PFSK-1 (cell line): ENCODE measurements at regions not wholly inside any gene's neighbourhood (a gene's known extent, or its start where the extent isn't known, plus 50 kb on each side); places are given as distances from the start of the nearest gene placed in this dataset.

Experiments used
- FOXP2 ChIP-seq: optimal IDR thresholded peaks from 2 replicates; pipeline ENCODE3; 2011; ENCODE audit warnings: borderline replicate concordance, control low read depth, inconsistent platforms; ENCODE audit not compliant: insufficient read depth; ENCODE audit errors: extremely low read length, extremely low read depth
- POLR2AphosphoS5 ChIP-seq: IDR thresholded peaks from 2 replicates; pipeline ENCODE4 v1.6.1; 2012; ENCODE audit warnings: low read depth, mild to moderate bottlenecking, control low read depth, low read length, moderate library complexity
- SIN3A ChIP-seq: IDR thresholded peaks from 2 replicates; pipeline ENCODE4 v1.6.1; 2012; ENCODE audit warnings: mild to moderate bottlenecking, low read length, moderate library complexity, borderline replicate concordance; ENCODE audit not compliant: insufficient read depth
- TAF1 ChIP-seq: IDR thresholded peaks from 2 replicates; pipeline ENCODE4 v1.6.1; 2012; ENCODE audit warnings: low read length, control low read depth, borderline replicate concordance; ENCODE audit not compliant: insufficient read depth
- TF ChIP-seq, protein P1 (sequence below), 2 experiments: IDR thresholded peaks; 2 replicates each; pipeline versions ENCODE4 v1.6.1 to v1.8.0; 2011 to 2012; ENCODE audit warnings: low read depth in 2 of 2, low read length in 2 of 2, control low read depth in 1 of 2, inconsistent platforms in 1 of 2, mild to moderate bottlenecking in 1 of 2, moderate library complexity in 1 of 2; ENCODE audit not compliant: insufficient read depth in 1 of 2

DNA sequence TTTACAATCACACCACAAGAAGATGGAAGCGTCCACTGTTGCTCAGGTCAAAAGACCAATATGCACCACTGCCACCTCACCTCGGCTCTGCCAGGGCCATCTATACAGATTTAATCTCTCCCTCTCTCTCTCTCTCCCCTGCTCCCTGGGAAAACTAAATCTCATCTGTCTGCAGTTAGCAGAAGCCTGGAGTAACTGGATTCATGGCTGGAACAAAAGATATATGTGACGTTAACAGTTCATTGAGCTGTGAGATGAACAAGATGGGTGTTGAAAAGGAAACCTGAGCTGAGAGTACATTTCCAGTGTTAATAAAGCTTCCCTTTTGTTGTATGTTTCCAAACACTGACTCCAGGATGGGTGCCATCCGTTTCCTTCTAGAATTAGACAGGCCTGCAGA is 369.7 kb downstream of the CDK5RAP2 start:
- TF ChIP-seq FOXP2 = no peak
- no peak for TF ChIP-seq POLR2AphosphoS5
- TF ChIP-seq TAF1 = no peak
- TF ChIP-seq, protein P1, sequence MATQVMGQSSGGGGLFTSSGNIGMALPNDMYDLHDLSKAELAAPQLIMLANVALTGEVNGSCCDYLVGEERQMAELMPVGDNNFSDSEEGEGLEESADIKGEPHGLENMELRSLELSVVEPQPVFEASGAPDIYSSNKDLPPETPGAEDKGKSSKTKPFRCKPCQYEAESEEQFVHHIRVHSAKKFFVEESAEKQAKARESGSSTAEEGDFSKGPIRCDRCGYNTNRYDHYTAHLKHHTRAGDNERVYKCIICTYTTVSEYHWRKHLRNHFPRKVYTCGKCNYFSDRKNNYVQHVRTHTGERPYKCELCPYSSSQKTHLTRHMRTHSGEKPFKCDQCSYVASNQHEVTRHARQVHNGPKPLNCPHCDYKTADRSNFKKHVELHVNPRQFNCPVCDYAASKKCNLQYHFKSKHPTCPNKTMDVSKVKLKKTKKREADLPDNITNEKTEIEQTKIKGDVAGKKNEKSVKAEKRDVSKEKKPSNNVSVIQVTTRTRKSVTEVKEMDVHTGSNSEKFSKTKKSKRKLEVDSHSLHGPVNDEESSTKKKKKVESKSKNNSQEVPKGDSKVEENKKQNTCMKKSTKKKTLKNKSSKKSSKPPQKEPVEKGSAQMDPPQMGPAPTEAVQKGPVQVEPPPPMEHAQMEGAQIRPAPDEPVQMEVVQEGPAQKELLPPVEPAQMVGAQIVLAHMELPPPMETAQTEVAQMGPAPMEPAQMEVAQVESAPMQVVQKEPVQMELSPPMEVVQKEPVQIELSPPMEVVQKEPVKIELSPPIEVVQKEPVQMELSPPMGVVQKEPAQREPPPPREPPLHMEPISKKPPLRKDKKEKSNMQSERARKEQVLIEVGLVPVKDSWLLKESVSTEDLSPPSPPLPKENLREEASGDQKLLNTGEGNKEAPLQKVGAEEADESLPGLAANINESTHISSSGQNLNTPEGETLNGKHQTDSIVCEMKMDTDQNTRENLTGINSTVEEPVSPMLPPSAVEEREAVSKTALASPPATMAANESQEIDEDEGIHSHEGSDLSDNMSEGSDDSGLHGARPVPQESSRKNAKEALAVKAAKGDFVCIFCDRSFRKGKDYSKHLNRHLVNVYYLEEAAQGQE (IDR thresholded peaks at IDR 0.05; ENCODE audit: insufficient read depth in 1 of 2, low read depth in 2 of 2, low read length in 2 of 2) = no peak
- TF ChIP-seq SIN3A = no peak

DNA sequence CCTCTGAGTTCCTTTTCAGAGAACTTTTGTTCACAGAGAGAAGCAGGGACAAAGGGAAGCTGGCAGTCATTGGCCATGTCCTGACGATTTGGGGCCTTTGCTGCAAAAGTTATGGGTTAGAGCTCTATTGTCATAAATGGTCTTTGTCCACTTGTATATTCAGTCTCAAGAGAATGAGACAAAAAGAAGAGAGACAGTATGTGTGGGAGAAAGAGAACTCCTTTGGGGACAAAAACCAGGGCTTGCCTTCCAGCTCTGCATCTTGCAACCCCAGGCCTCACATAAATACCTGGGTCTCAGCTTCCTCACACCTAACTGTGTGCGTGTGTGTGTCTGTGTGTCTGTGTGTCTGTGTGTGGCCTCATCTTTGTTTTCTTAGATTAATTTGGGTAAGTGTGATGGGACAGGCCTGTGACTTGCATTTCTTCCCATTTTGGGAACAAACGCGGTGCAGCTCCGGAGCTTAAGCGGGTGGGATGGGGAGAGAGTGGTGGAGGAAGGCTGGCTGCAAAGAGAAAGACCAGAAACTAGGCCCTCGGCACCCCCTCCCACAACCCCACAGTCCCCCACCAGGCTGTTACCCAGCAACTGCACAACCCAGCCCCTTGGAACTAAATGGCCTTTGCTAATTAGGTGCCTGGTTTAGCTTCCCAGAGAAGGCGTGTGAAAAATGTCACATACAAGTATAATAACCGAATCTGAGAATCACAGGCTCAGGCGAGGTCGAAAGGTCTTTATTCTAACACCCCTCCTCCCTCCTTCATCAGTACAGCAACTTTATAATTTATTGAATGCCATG is 376.9 kb downstream of the CDK5RAP2 start:
- TF ChIP-seq, protein P1 (IDR thresholded peaks at IDR 0.05; ENCODE audit: insufficient read depth in 1 of 2, low read depth in 2 of 2, low read length in 2 of 2) = no peak
- no peak for TF ChIP-seq POLR2AphosphoS5
- no peak for TF ChIP-seq FOXP2
- no peak for TF ChIP-seq SIN3A
- TF ChIP-seq TAF1 = no peak

DNA sequence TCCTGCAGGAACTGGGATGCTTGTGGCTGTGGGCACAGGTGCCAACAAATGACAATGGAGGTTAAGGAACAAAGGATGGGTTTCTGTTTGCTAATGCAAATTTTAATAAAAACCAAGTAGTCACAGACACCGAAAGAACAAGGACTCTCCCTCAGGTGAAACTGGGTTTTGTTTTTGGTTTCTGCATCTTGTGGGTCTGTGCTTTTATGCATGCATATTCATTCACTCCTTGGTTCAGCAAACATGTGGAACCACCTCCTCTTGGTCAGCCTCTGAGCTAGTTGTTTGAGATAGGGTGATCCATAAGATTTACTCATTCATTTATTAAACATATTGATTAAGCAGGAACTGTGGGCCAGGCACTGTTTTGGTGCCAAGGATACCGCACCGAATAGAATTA is 381.9 kb downstream of the CDK5RAP2 start:
- TF ChIP-seq SIN3A = no peak
- TF ChIP-seq, protein P1 (IDR thresholded peaks at IDR 0.05; ENCODE audit: insufficient read depth in 1 of 2, low read depth in 2 of 2, low read length in 2 of 2) = no peak
- no peak for TF ChIP-seq POLR2AphosphoS5
- no peak for TF ChIP-seq TAF1
- no peak for TF ChIP-seq FOXP2

GRCh38 chr9:120197605-120198004 is 382.4 kb downstream of the CDK5RAP2 start:
- TF ChIP-seq FOXP2 (no peak), POLR2AphosphoS5 (no peak), TAF1 (no peak), SIN3A (no peak)
- TF ChIP-seq, protein P1 (IDR thresholded peaks at IDR 0.05; ENCODE audit: insufficient read depth in 1 of 2, low read depth in 2 of 2, low read length in 2 of 2) = no peak

- TF ChIP-seq POLR2AphosphoS5 (no peak), TAF1 (no peak), FOXP2 (no peak), SIN3A (no peak)
- TF ChIP-seq, protein P1 (IDR thresholded peaks at IDR 0.05; ENCODE audit: insufficient read depth in 1 of 2, low read depth in 2 of 2, low read length in 2 of 2) = no peak
These were observed 388.8 kb downstream of the CDK5RAP2 start for GRCh38 chr9:120191141-120191540.
